Loucy (cell line): ENCODE measurements at regions not wholly inside any gene's neighbourhood (a gene's known extent, or its start where the extent isn't known, plus 50 kb on each side); places are given as distances from the start of the nearest gene placed in this dataset.

Experiments
- EZH2phosphoT487 ChIP-seq: fragments of 200-600 bp; IDR thresholded peaks from 2 replicates; pipeline ENCODE4 v1.6.1; 2018; ENCODE audit warnings: antibody characterized with exemption, mild to moderate bottlenecking, moderate library complexity, borderline replicate concordance
- TF ChIP-seq, protein P1 (sequence below): fragments of 200-600 bp; sonication (generic); conservative IDR thresholded peaks from 2 replicates; pipeline ENCODE4 v1.5.1; 2014; ENCODE audit warnings: mild to moderate bottlenecking, antibody characterized with exemption, low read length

DNA sequence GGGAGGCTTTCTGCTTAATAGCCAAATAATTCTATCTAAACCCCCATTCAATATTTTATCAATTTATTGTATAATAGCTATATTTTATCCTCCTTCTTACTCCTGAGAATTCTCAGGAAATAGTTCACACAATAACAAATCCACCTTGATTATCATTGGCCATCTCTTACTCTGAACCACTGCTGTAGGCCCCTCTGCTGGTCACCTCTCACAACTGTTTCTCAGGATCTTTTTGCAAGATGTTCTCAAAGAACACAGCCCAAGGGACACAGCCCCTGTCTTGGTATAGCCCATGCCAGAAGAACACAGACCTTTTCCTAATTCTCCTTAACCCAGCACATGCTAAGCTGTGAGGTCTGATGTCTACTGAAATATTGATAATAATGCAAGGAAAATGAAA lies 74.9 kb upstream of the HTR4 start:
- TF ChIP-seq, protein P1, sequence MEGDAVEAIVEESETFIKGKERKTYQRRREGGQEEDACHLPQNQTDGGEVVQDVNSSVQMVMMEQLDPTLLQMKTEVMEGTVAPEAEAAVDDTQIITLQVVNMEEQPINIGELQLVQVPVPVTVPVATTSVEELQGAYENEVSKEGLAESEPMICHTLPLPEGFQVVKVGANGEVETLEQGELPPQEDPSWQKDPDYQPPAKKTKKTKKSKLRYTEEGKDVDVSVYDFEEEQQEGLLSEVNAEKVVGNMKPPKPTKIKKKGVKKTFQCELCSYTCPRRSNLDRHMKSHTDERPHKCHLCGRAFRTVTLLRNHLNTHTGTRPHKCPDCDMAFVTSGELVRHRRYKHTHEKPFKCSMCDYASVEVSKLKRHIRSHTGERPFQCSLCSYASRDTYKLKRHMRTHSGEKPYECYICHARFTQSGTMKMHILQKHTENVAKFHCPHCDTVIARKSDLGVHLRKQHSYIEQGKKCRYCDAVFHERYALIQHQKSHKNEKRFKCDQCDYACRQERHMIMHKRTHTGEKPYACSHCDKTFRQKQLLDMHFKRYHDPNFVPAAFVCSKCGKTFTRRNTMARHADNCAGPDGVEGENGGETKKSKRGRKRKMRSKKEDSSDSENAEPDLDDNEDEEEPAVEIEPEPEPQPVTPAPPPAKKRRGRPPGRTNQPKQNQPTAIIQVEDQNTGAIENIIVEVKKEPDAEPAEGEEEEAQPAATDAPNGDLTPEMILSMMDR: peak; percentile 58
- TF ChIP-seq EZH2phosphoT487: no peak
